Tibial artery (tissue), 4 donors: ENCODE measurements at regions not wholly inside any gene's neighbourhood (a gene's known extent, or its start where the extent isn't known, plus 50 kb on each side); places are given as distances from the start of the nearest gene placed in this dataset.

Experiments
- DNase-seq, 2 donors: peaks; one replicate each; pipeline ENCODE4 v3.0.0-alpha.2; 2019
- H3K27ac ChIP-seq, 2 donors: fragments of 200-600 bp; sonication (generic) in 1 of 2; 1 replicate in 1 of 2; 2 replicates in 1 of 2; pipeline ENCODE4 v1.5.1; 2018 to 2019; ENCODE audit warnings: mild to moderate bottlenecking in 1 of 2
- H3K27me3 ChIP-seq, 2 donors: fragments of 200-600 bp; sonication (generic) in 1 of 2; one replicate each; pipeline versions ENCODE4 v1.5.1 to v1.6.0; 2016 to 2019
- H3K36me3 ChIP-seq, 3 donors: fragments of 200-600 bp; sonication (generic) in 2 of 3; one replicate each; pipeline ENCODE4 v1.5.1; 2016 to 2019; ENCODE audit warnings: mild to moderate bottlenecking in 2 of 3
- H3K4me1 ChIP-seq, 4 donors: fragments of 200-600 bp; sonication (generic) in 2 of 4; 1 replicate in 3 of 4; 2 replicates in 1 of 4; pipeline ENCODE4 v1.5.1; 2016 to 2019
- H3K4me3 ChIP-seq, 2 donors: fragments of 200-600 bp; sonication (generic) in 1 of 2; 1 replicate in 1 of 2; 2 replicates in 1 of 2; pipeline ENCODE4 v1.5.1; 2018 to 2019; ENCODE audit warnings: mild to moderate bottlenecking in 2 of 2
- H3K9me3 ChIP-seq, 3 donors: fragments of 200-600 bp; sonication (generic) in 1 of 3; one replicate each; pipeline ENCODE4 v1.5.1; 2016 to 2019
- CTCF ChIP-seq, 2 experiments: fragments of 200-600 bp in 1 of 2; fragments of 450-650 bp in 1 of 2; IDR thresholded peaks; one replicate each; pipeline ENCODE4 v1.5.1; 2017 to 2019; ENCODE audit warnings: antibody characterized with exemption in 2 of 2, mild to moderate bottlenecking in 1 of 2, moderate library complexity in 1 of 2
- intact Hi-C: fragments of 100-400 bp; cut with DNase I; formaldehyde crosslinking; loops from one replicate; pipeline ENCODE4 v1.15.0; 2023; ENCODE audit warnings: low total_unique reads

GRCh38 chr5:27476356-27476988, 438.1 kb upstream of the CDH9 start:
- Histone ChIP-seq H3K27ac (no peak overlapping the region), H3K4me1 (no peaks in the 10 kb centered on the region), H3K27me3 (no peaks in the 10 kb centered on the region), H3K4me3 (no peak overlapping the region), H3K9me3 (peaks cover 0 to 8% (median 0%) of the 10 kb centered on the region in 3 donors), H3K36me3 (no peaks in the 10 kb centered on the region)
- DNase-seq: no peak
- intact Hi-C loops: no loop called here
- no peak for TF ChIP-seq CTCF (IDR thresholded peaks at IDR 0.05)

- intact Hi-C loops: no loop called here
- H3K27me3 ChIP-seq: no peaks in the 10 kb centered on the region
- no peak overlapping the region for H3K27ac ChIP-seq
- no peak for TF ChIP-seq CTCF (IDR thresholded peaks at IDR 0.05)
- H3K36me3 ChIP-seq: no peaks in the 10 kb centered on the region
- H3K9me3 ChIP-seq: peaks cover 0 to 8% (median 0%) of the 10 kb centered on the region in 3 donors
- no peak overlapping the region for H3K4me3 ChIP-seq
- DNase-seq: no peak
- H3K4me1 ChIP-seq: no peaks in the 10 kb centered on the region
These were observed 436.7 kb upstream of the CDH9 start for GRCh38 chr5:27475063-27475462.

DNA sequence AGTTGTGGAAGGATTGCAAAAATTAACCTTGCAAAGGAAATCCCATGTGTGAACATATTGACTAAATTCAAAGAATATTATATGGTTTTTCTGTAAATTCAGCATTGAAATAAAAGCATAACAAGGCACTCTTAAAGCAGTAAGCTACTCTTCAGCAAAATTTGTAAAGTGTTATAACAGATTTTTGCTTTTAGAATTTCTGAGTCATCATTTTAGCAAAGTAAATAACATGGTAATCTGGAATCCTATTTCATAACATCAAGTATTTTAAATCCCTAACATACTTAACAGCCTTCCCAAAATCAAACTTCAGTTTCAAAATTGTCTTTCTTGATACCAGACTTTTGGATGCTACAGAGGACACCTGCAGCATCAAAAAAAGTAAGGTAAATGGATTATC, 436.0 kb upstream of the CDH9 start:
- no peaks in the 10 kb centered on the region for H3K4me1 ChIP-seq
- H3K36me3 ChIP-seq: no peaks in the 10 kb centered on the region
- TF ChIP-seq CTCF (IDR thresholded peaks at IDR 0.05): no peak

GRCh38 chr5:27474047-27474309, 435.6 kb upstream of the CDH9 start:
- H3K9me3 ChIP-seq: peaks cover 0 to 8% (median 0%) of the 10 kb centered on the region in 3 donors
- no peak overlapping the region for H3K27ac ChIP-seq
- H3K27me3 ChIP-seq: no peaks in the 10 kb centered on the region
- intact Hi-C loops: no loop called here
- no peak overlapping the region for H3K4me3 ChIP-seq
- no peaks in the 10 kb centered on the region for H3K4me1 ChIP-seq
- no peaks in the 10 kb centered on the region for H3K36me3 ChIP-seq
- no peak for DNase-seq
- no peak for TF ChIP-seq CTCF (IDR thresholded peaks at IDR 0.05)

More for the DNA sequence above, 436.0 kb upstream of the CDH9 start:
- DNase-seq: no peak
- intact Hi-C loops: no loop called here
- peaks cover 0 to 8% (median 0%) of the 10 kb centered on the region in 3 donors for H3K9me3 ChIP-seq
- H3K27me3 ChIP-seq: no peaks in the 10 kb centered on the region
- H3K27ac ChIP-seq: no peak overlapping the region
- no peak overlapping the region for H3K4me3 ChIP-seq

GRCh38 chr5:27473307-27474046, 435.1 kb upstream of the CDH9 start:
- Histone ChIP-seq H3K9me3 (peaks cover 0 to 8% (median 0%) of the 10 kb centered on the region in 3 donors), H3K4me3 (no peak overlapping the region)
- TF ChIP-seq CTCF (IDR thresholded peaks at IDR 0.05): no peak

More at GRCh38 chr5:27473307-27474046, 435.1 kb upstream of the CDH9 start:
- Histone ChIP-seq H3K27ac (no peak overlapping the region), H3K4me1 (no peaks in the 10 kb centered on the region), H3K36me3 (no peaks in the 10 kb centered on the region), H3K27me3 (no peaks in the 10 kb centered on the region)
- no peak for DNase-seq
- intact Hi-C loops: no loop called here
